Retina (tissue), 1 donor: ENCODE measurements at regions not wholly inside any gene's neighbourhood (a gene's known extent, or its start where the extent isn't known, plus 50 kb on each side); places are given as distances from the start of the nearest gene placed in this dataset.
"Not testable (repeated sequence)": the region's sequence is repeated elsewhere in the genome, so short reads cannot be mapped to it uniquely, and the experiment has no call there.

ENCODE experiments used
- DNase-seq: peaks from one replicate; pipeline ENCODE4 v3.0.0-alpha.2; 2016

GRCh38 chr18:49731860-49732311 is 81.4 kb downstream of the ACAA2 start:
- no peak for DNase-seq

GRCh38 chr18:49731421-49731841 is 81.9 kb downstream of the ACAA2 start:
- DNase-seq, result no peak

GRCh38 chr18:49730951-49731391 is 82.4 kb downstream of the ACAA2 start:
- DNase-seq, result no peak

- peak; percentile 42 for DNase-seq
Observed at GRCh38 chr18:49728542-49728941, 84.8 kb downstream of the ACAA2 start.

- DNase-seq, result no peak
Observed at GRCh38 chr18:49727816-49728215, 85.5 kb downstream of the ACAA2 start.

- DNase-seq, result no peak
Observed at GRCh38 chr18:49726675-49726963, 86.7 kb downstream of the ACAA2 start.

- DNase-seq, result peak; percentile 56
Observed at GRCh38 chr18:49725809-49726674, 87.3 kb downstream of the ACAA2 start.

- DNase-seq, result no peak
Observed at GRCh38 chr18:49723648-49724180, 89.6 kb downstream of the ACAA2 start.

GRCh38 chr18:49722477-49722876 is 90.9 kb downstream of the ACAA2 start:
- no peak for DNase-seq

GRCh38 chr18:49721981-49722380 is 91.4 kb downstream of the ACAA2 start:
- no peak for DNase-seq

- not testable (repeated sequence) for DNase-seq
Observed at GRCh38 chr18:49720944-49721343, 92.4 kb downstream of the ACAA2 start.

GRCh38 chr18:49717617-49718016 is 95.7 kb downstream of the ACAA2 start:
- no peak for DNase-seq

GRCh38 chr18:49716035-49716434 is 97.3 kb downstream of the ACAA2 start:
- no peak for DNase-seq

- no peak for DNase-seq
Observed at GRCh38 chr18:49709347-49709690, 104.0 kb downstream of the ACAA2 start.

- DNase-seq, result no peak
Observed at GRCh38 chr18:49708662-49709346, 104.5 kb downstream of the ACAA2 start.

GRCh38 chr18:49707599-49707998 is 105.7 kb downstream of the ACAA2 start:
- DNase-seq, result no peak

GRCh38 chr18:49704334-49704733 is 109.0 kb downstream of the ACAA2 start:
- DNase-seq, result no peak

GRCh38 chr18:49701190-49701589 is 112.1 kb downstream of the ACAA2 start:
- no peak for DNase-seq

- no peak for DNase-seq
Observed at GRCh38 chr18:49699303-49699702, 114.0 kb downstream of the ACAA2 start.

- no peak for DNase-seq
Observed at GRCh38 chr18:49698525-49699025, 114.8 kb downstream of the ACAA2 start.

- peak; percentile 34 for DNase-seq
Observed at GRCh38 chr18:49697757-49698524, 115.4 kb downstream of the ACAA2 start.

GRCh38 chr18:49697049-49697448 is 116.3 kb downstream of the ACAA2 start:
- no peak for DNase-seq

- DNase-seq, result no peak
Observed at GRCh38 chr18:49694402-49694801, 118.9 kb downstream of the ACAA2 start.
